Adrenal gland (tissue), 9 donors: ENCODE measurements at regions not wholly inside any gene's neighbourhood (a gene's known extent, or its start where the extent isn't known, plus 50 kb on each side); places are given as distances from the start of the nearest gene placed in this dataset.
"Not testable (repeated sequence)": the region's sequence is repeated elsewhere in the genome, so short reads cannot be mapped to it uniquely, and the experiment has no call there.

Experiments
- DNase-seq, 7 donors: peaks; one replicate each; pipeline ENCODE4 v3.0.0-alpha.2; 2019 to 2020
- H3K27ac ChIP-seq, 5 donors: fragments of 200-600 bp; sonication (generic) in 4 of 5; 1 replicate in 3 of 5; 2 replicates in 2 of 5; pipeline versions ENCODE4 v1.5.1 to v1.8.0; 2016 to 2020; ENCODE audit warnings: mild to moderate bottlenecking in 1 of 5
- H3K27me3 ChIP-seq: fragments of 200-600 bp; 2 replicates; pipeline ENCODE4 v1.8.0; 2021
- H3K36me3 ChIP-seq, 2 donors: fragments of 200-600 bp; replicated peaks in 1 of 2; 1 replicate in 1 of 2; 2 replicates in 1 of 2; pipeline versions ENCODE4 v1.5.1 to v1.8.0; 2018 to 2022
- H3K4me1 ChIP-seq, 2 donors: fragments of 200-600 bp; replicated peaks in 1 of 2; 1 replicate in 1 of 2; 2 replicates in 1 of 2; pipeline versions ENCODE4 v1.5.1 to v1.8.0; 2018 to 2021
- H3K4me3 ChIP-seq, 4 donors: fragments of 200-600 bp; sonication (generic) in 3 of 4; one replicate each; pipeline ENCODE4 v1.5.1; 2016 to 2018
- H3K9me3 ChIP-seq, 3 donors: fragments of 200-600 bp; sonication (generic) in 1 of 3; replicated peaks in 1 of 3; 1 replicate in 2 of 3; 2 replicates in 1 of 3; pipeline versions ENCODE4 v1.5.1 to v1.8.0; 2016 to 2021
- POLR2A ChIP-seq, 2 donors: fragments of 450-650 bp; IDR thresholded peaks; one replicate each; pipeline ENCODE4 v1.6.1; 2017; ENCODE audit warnings: antibody characterized with exemption in 2 of 2, mild to moderate bottlenecking in 2 of 2, moderate library complexity in 1 of 2
- WGBS, 4 donors: extraction: QIAGEN DNeasy Blood & Tissue Kit in 2 of 4; methylation state at CpG; one replicate each; pipeline versions ENCODE4 v1.1.5 to v1.1.7; 2013 to 2017; 5-methylcytosine and 5-hydroxymethylcytosine counted together
- intact Hi-C, 2 donors: fragments of 100-400 bp; cut with DNase I; formaldehyde crosslinking; loops; one replicate each; pipeline versions ENCODE4 v1.14.1 to v1.15.0; 2022 to 2023
- TF ChIP-seq, protein P1 (sequence below), 6 experiments: fragments of 450-650 bp in 4 of 6; fragments of 200-600 bp in 2 of 6; sonication (generic) in 1 of 6; IDR thresholded peaks; 1 replicate in 5 of 6; 2 replicates in 1 of 6; pipeline versions ENCODE4 v1.5.1 to v1.8.0; 2016 to 2021; ENCODE audit warnings: antibody characterized with exemption in 6 of 6, mild to moderate bottlenecking in 2 of 6, moderate library complexity in 1 of 6
- donor health status: healthy with polysubstance abuse.
- donor health status: Bipolar disorder and iron deficiency.
- donor health status: DM: yes; HTN: yes; CAD: no.
- donor health status: DM: no; HTN: no; CAD: no.
- donor health status: DM: no; HTN: no; CAD: no.

DNA sequence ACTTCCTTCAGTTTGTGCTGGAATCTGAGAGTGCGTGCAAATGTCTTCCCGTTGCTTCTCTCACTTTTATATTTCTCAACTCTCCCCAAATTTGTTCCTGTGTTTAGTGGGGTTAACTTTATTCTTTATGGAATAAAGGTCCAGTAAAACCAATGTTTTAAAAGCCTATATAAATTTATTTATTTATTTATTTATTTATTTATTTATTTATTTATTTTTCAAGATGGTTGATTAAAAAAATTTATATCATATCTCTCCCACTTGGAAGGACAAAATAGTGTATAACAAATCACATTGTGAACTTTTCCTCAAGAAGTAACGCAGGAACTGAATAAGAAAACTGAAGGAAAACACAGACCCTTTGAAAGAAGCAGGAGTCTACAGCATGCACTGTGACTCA lies 95.3 kb upstream of the ITM2A start:
- intact Hi-C loops, result no loop called here
- WGBS, 4 donors, result 78 to 92% (median 86%) methylated on average over 3 of the region's 3 CpGs
- DNase-seq, result no peak
- no peak for TF ChIP-seq POLR2A (IDR thresholded peaks at IDR 0.05)
- TF ChIP-seq, protein P1, sequence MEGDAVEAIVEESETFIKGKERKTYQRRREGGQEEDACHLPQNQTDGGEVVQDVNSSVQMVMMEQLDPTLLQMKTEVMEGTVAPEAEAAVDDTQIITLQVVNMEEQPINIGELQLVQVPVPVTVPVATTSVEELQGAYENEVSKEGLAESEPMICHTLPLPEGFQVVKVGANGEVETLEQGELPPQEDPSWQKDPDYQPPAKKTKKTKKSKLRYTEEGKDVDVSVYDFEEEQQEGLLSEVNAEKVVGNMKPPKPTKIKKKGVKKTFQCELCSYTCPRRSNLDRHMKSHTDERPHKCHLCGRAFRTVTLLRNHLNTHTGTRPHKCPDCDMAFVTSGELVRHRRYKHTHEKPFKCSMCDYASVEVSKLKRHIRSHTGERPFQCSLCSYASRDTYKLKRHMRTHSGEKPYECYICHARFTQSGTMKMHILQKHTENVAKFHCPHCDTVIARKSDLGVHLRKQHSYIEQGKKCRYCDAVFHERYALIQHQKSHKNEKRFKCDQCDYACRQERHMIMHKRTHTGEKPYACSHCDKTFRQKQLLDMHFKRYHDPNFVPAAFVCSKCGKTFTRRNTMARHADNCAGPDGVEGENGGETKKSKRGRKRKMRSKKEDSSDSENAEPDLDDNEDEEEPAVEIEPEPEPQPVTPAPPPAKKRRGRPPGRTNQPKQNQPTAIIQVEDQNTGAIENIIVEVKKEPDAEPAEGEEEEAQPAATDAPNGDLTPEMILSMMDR (IDR thresholded peaks at IDR 0.05), result no peak
- H3K4me1 ChIP-seq, result no peaks in the 10 kb centered on the region
- H3K4me3 ChIP-seq, result no peak overlapping the region
- H3K27ac ChIP-seq, result no peak overlapping the region
- no peaks in the 10 kb centered on the region for H3K36me3 ChIP-seq
- peaks cover 3% of the 10 kb centered on the region for H3K27me3 ChIP-seq
- H3K9me3 ChIP-seq, result no peaks in the 10 kb centered on the region

DNA sequence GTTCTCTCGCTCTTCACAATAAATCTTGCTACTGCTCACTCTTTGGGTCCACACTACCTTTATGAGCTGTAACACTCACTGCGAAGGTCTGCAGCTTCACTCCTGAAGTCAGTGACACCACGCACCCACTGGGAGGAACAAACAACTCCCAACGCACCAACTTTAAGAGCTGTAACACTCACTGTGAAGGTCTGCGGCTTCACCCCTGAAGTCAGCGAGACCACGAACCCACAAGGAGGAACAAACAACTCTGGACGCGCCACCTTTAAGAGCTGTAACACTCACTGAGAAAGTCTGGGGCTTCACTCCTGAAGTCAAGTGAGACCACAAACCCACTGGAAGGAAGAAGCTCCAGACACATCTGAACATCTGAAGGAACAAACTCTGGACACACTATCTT lies 89.5 kb upstream of the ITM2A start:
- intact Hi-C loops, H3K27ac ChIP-seq, H3K4me1 ChIP-seq, H3K4me3 ChIP-seq, H3K9me3 ChIP-seq, H3K36me3 ChIP-seq, H3K27me3 ChIP-seq, DNase-seq: not testable (repeated sequence)
- 77 to 79% (median 78%) methylated on average over 7 to 9 of the region's 9 CpGs for WGBS, 4 donors

DNA sequence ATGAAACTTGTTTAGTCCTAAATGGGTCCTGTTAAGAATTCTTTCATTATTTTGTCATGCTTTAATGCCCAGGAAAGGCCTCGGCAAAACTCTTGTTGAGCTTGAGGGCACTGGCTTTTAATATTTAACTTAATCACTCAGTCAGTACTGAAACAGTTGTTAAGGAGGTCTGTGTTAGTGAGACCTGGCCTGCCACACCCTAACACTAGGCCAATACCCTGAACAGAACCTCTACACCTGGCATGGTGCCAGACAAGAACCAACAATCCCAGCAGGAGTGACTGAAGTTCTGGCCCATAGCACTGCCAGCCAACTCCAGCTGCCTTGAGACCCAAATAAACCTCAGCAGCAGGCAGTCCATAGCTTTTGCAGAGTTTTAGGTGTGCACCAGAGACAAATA lies 85.7 kb upstream of the ITM2A start:
- WGBS, 4 donors, result 70 to 100% (median 91%) methylated on average over 1 of the region's 1 CpG
- no peak overlapping the region for H3K4me3 ChIP-seq

DNA sequence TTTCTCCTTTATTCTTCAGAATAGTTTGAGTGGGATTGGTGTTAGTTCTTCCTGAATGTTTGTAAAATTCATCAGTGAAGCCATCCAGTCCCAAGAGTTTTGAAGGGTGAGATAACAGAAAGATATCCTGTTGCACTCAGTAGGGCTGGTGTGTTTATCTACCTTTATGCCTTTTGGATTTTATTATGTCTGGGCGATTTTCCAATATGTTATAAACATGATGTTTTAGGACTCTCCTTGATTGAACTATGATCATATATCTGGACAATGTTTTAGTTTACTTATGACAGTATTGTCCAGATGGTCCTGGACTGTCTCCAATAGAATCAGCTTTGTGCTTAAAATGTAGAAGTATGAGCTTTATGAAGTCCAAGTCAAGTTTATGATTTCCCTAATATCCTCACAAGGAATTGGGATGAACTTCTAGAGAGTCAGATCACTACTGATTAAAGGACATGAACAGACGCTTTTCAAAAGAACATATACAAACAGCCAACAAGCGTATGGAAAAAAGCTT lies 77.6 kb upstream of the ITM2A start:
- H3K4me1 ChIP-seq, result no peaks in the 10 kb centered on the region
- WGBS, 4 donors, result 54 to 71% (median 59%) methylated on average over 3 of the region's 3 CpGs
- no peak overlapping the region for H3K4me3 ChIP-seq
- H3K27me3 ChIP-seq, result peaks cover 10% of the 10 kb centered on the region
- DNase-seq, result no peak
- intact Hi-C loops, result no loop called here
- no peaks in the 10 kb centered on the region for H3K9me3 ChIP-seq
- no peaks in the 10 kb centered on the region for H3K36me3 ChIP-seq
- no peak overlapping the region for H3K27ac ChIP-seq
- TF ChIP-seq, protein P1 (IDR thresholded peaks at IDR 0.05), result no peak
- TF ChIP-seq POLR2A (IDR thresholded peaks at IDR 0.05), result no peak

More for the DNA sequence above, 85.7 kb upstream of the ITM2A start:
- H3K27ac ChIP-seq, result no peak overlapping the region
- H3K27me3 ChIP-seq, result no peaks in the 10 kb centered on the region
- intact Hi-C loops, result no loop called here
- no peak for DNase-seq
- no peaks in the 10 kb centered on the region for H3K4me1 ChIP-seq
- H3K9me3 ChIP-seq, result no peaks in the 10 kb centered on the region
- TF ChIP-seq POLR2A (IDR thresholded peaks at IDR 0.05), result no peak
- TF ChIP-seq, protein P1 (IDR thresholded peaks at IDR 0.05), result no peak
- H3K36me3 ChIP-seq, result no peaks in the 10 kb centered on the region

DNA sequence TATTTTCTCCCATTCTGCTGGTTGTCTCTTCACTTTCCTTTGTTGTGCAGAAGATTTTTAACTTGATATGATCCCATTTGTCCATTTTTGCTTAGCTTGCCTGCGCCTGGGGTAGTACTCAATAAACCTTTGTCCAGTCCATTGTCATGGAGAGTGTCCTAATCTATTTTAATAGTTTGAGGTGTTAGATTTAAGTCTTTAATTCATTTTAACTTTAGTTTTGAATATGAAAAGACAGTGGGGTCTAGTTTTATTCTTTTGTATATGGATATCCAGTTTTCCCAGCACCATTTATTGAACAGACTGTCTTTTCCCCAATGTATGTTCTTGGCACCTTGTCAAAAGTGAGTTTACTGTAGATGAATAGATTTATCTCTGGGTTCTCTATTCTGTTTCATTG lies 76.0 kb upstream of the ITM2A start:
- 58 to 83% (median 77%) methylated on average over 1 of the region's 1 CpG for WGBS, 4 donors
- no peaks in the 10 kb centered on the region for H3K36me3 ChIP-seq
- no peak overlapping the region for H3K4me3 ChIP-seq
- intact Hi-C loops, result no loop called here
- no peaks in the 10 kb centered on the region for H3K4me1 ChIP-seq
- peaks cover 10% of the 10 kb centered on the region for H3K27me3 ChIP-seq
- H3K27ac ChIP-seq, result no peak overlapping the region
- DNase-seq, result no peak
- TF ChIP-seq, protein P1 (IDR thresholded peaks at IDR 0.05), result no peak
- no peak for TF ChIP-seq POLR2A (IDR thresholded peaks at IDR 0.05)
- no peaks in the 10 kb centered on the region for H3K9me3 ChIP-seq
